COLO668 (cell line): ENCODE measurements at regions not wholly inside any gene's neighbourhood (a gene's known extent, or its start where the extent isn't known, plus 50 kb on each side); places are given as distances from the start of the nearest gene placed in this dataset.
"Not testable (repeated sequence)": the region's sequence is repeated elsewhere in the genome, so short reads cannot be mapped to it uniquely, and the experiment has no call there.

Experiments
- DNase-seq: peaks from one replicate; lab custom pipeline; 2025; ENCODE audit not compliant: unreplicated experiment; lab: John Stamatoyannopoulos, UW

DNA sequence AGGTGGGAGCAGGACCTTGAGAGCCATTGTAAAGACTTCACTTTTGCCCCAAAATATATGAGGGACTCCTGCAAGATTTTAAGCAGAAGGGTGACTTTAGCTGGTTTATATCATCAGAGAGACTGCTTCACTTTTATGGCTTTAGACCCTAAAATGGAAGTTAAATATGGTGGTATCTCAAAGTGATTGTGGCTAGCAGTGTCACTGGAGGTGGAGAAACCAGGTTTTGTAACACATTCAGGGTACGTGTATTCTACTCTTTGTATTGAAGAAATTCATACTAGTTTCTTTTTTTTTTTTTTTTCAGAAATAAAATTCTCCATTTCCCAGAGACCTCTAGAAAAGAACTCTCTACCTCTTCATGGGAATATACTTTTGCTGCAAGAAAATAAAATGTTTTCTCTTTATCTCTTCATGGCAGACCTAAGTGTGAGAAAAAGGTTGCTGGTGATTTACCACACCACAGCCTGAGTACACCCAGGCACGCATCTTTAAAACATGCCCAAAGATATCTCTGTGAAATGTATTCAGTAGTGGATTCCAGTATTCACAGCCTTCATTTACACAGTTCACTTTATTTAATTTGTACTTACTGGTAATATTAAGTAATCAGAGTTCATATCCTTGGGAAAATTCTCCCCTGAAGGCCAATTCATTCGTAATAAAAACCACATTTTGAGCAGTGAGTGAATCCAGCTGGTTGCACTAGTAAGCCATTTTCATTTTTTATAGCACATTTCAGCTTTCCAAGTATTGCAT, 74.3 kb upstream of the GUCY1A1 start:
- no peak for DNase-seq

DNA sequence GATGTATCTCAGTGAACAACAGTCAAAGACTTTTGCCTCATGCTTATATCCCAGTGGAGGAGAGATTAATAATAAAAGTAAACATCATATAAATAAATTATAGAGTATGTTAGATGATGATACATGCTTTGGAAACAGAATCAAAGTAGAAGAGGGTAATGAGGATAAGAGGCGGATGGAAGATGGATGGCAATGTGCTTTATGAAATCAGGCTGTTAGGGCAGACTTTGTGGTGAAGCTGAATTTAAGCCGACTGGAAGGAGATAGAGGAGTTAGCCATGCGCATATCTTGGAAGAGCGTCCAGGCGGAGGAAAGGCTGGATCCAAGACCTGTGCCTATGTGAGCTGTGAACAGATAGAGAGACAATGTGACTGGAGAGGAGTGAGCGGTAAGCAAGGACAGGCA, 74.9 kb upstream of the GUCY1A1 start:
- DNase-seq, result no peak

DNA sequence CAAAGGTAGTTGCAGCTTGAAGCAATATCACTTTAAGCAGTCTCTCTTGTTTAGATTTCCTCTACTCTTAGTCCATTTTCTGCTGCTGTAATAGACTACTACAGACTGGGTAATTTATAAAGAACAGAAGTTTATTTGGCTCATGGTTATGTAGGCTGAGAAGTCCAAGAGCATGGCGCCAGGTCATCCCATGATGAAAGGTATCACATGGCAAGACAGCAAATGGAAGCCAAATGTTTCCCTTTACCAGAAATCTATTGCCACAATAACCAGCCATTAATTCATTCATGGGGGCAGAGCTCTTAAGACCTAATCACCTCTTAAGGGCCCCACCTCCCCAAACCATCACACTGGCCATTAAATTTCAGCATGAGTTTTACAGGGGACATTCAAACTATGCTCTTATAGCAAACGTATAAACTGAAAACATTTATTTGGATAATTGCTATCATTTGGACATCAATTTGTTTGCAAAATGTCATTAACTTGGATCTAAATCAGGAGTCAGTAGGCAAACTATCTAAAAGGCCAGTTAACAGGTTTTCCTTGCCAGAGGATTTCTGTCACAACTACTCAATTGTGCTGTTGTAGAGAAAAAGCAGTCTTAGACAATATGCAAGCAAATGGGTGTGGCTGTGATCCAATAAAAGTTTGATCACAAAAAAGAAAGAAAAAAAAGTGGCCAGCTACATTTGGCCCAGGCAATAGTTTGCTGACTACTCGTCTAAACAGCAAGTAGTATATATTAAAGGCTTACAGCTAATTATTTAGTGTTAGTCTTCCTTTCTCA, 75.7 kb upstream of the GUCY1A1 start:
- DNase-seq, result no peak

DNA sequence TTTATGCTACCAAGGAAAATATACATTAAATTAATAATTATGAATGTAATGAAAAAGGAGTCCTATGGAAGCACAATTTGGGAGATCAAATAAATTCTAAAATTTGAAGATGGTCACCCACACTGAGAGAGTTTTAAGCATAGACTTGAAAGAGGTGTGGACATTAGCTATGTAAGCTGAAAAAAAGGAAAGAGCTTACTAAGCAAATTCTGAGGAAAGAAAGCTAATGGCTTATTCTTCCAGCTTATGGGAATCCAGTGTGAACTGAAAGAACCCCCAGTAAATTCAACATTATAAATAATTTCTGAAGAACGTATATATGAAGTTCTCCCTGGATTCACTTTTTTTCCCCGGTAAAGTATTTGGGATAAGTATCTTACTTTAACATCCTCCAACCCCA, 78.2 kb upstream of the GUCY1A1 start:
- no peak for DNase-seq

DNA sequence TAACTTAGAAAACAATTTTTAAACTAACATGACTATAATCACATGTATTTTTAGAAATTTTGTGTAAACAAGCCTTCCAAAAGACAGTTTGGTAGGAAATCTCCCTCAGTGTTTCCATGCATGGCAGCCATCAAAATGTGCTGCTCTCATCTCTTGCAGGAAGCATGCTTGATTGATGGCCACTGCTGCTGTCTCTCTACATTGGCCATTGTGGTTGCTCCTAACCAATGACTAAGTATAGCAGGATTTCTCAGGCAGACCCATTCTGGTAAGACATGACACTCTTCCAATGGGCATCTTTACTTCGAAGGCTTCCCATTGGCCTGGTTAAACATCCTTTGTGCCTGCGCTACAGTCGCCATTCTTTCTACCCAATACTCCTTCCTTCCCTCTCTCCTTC, 78.9 kb upstream of the GUCY1A1 start:
- no peak for DNase-seq

DNA sequence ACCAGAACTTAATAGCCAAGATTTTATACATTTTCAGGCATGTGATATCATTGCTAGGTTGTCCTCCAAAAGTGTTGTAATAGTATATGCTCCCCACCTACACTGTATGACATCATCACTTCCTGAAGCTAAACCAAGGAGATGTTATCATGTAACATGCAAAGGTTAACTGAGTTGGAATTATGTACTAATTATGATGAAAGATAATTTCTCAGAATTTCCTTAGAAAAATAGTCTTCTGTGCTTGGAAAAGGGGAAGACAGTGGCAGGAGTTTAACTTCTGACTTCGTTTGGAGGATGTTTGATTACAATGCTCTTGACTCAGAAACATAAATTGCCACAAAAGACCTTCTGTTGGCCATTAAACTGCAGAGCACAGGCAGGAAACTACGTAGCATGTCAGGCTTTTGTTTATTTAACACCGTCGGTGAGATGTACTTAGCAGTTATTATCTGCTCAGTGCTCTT, 83.6 kb upstream of the GUCY1A1 start:
- DNase-seq, result no peak

DNA sequence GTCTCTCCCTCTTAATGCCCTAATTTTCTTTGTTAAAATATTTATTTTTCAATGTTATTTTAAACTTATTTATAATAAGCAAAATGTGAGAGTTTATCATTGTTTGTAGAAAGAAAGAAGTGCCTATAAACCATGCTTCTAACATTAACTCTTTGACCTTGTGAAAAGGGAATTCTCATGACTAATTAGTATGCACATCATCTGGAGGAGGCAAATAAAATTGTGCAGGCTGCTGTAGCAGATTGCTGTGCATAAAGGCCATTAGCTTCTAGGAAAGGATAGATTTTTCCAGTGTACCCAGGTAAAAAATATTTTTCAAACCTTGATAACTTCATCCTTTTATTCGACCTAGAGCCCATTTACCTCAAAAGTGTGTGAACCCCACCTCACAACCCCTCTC, 84.6 kb upstream of the GUCY1A1 start:
- no peak for DNase-seq

DNA sequence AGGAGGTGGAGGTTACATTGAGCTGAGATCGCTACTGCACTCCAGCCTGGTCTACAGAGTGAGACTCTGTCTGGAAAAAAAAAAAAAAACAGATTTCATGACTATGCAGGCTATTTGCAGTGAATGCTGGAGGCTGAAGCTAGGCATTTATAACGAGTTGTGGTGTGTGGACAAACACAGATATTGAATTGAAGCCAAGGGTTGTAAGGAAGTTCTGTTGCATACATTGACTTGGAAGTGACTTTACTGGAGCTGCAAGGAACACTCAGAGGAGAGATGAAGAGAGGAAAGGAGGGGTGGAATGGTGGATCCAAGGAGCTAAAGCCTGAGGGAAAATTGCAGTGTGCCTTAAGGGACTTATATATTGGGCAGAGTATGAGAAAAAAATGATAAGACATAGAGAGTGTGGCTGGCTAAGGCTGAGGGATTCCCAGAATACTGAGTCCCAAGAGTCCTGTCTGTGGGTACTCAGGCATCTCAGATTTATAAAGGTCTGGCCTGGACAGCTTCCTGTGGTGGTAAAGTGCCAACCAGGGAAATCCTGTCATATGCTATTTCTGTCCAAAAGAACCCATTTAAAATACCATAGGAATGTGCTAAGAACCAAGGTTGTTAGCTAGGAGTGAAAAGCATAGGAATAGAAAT, 87.8 kb upstream of the GUCY1A1 start:
- DNase-seq, result no peak

DNA sequence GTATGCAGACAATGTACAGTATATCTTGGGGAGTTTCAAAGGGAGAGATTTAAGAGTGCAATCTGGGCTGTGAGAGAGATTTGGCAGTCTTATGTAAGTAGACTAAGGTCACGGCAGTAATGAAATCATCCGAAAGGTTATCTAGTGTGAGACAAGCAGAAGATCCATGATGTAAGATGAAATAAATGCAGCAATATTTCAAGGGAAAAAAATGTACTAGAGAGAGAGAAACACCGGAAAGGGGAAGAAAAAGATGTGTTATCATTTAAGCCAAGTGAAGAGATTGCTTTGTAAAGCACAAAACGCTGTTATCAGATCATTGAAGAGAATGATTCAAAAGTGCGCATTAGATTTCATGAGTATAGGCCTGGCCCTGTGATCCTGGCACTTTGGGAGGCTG, 88.4 kb upstream of the GUCY1A1 start:
- DNase-seq, result no peak

DNA sequence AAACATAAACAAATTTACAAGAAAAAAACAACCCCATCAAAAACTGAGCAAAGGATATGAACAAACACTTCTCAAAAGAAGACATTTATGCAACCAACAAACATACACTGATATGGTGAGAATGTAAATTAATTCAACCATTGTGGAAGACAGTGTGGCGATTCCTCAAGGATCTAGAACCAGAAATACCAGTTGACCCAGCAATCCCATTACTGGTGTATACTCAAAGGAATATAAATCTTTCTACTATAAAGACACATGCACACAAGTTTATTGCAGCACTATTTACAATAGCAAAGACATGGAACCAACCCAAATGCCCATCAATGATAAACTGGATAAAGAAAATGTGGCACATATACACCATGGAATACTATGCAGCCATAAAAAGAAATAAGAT, 92.3 kb upstream of the GUCY1A1 start:
- not testable (repeated sequence) for DNase-seq

DNA sequence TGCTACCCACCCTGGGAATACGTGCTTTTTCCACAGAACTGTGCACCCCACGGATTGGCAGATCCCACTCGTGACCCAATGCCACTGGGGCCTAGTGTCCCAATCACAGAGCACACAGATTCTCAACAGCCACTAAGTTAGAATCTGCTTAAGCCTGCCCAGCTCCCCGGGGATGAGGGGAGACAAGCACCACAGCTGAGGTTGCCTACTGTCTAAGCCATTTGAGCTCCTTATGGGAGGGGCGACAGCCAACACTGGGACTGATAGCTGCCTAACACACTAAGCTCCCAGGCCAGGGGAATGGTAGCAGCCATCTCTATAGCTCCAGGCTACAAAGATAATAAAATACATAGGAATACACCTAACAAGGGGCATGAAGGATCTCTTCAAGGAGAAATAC, 93.5 kb upstream of the GUCY1A1 start:
- no peak for DNase-seq

DNA sequence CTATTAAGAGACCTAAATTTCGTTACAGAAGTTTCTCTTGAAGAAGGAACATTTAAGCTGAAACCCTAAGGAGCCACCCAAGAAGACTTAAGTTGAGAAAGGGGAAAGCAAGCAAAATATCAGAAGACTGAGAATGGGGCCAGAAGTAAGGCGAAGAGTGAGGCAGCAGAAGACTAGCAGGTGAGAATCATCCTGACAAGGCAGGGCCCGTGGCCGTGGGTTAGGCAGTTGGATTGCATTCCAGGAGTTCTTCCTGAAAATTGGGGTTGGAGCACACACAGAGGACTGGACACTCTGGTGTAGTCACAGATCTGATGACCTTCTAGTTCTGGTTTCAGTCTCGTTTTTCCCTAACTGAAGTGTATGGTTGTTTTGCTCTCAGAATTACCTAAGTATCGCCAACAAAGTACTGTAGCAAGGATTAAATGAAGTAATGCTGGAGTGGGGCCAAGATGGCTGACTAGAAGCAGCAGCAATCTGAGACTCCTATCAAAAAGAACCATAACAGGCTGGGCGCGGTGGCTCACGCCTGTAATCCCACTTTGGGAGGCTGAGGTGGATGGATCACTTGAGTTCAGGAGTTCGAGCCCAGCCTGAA, 94.4 kb upstream of the GUCY1A1 start:
- no peak for DNase-seq

DNA sequence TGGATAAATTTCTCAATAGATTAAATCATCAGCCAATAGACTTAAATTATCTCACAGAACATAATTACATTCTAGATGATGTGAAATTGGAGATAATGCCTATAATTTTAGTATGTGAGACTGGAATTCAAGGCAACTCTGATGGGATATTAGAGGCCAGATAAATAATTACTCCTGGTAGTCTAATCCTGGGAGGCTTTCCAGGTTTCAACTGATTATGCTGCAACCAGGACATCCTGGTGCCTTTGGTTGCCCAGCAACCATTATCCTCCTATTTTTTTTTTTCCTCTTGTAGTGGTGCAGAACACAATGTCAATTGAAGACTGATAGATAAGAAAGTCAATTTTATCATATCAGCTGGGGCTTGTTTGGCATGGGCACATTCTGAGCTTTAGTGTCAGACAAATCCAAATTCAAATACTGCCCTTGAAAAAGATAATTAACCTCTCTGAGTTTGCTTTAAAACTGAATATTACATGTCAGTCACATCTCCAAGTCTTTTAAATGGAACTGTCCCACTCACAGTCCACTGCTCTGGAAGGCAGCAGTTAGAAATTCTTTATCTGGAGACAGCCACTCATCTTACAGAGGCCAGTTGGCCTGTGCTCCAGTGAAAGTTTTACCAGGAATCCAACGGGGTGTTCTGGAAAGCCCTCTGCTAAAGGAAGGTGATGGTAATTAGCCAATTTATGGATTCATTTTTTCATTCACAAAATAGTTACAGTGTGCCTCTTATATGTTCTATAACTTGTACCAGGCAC, 95.3 kb upstream of the GUCY1A1 start:
- DNase-seq, result no peak

DNA sequence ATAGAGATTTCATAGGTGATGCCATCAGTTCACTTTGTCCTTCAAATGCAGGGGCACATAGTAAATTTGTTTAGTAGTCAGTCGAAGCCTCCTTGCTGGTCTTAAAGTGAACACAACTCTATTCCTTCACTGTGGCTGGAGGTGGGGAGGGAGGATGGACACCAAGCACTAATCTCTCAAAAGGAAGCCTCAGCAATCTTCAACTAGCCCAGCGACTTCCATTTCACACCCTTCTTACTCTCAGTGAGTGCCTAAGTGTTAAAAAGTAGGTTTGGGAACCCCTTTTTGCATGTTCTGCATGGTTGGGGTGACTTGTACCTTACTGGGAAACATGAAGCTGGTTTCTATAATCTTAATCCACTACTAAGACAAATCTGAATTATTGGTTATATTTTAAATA, 96.0 kb upstream of the GUCY1A1 start:
- no peak for DNase-seq

DNA sequence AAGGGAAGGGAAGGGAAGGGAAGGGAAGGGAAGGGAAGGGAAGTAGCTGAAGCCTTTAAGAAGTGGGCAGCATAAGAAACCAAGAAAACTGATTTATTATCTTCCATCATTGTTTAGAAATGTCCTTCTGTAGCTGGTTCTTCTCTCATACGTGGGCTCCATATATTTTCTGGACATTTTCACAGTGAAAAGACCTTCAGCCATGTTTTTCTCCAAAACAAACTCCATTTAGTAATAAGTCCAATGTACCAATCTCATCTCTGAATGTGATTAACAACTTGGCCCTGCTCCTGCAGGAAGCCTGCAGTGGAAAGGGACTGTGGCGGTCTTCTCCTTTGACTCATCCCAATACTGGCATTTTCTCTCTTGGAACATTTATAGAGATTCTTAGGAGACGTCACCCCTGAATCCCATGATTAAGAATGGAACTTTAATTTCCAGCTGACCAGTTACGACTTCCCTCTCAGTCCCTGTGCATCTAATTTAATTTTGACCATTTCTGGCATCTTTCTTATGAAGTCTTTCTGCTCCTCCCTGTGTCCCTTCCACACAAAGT, 96.6 kb upstream of the GUCY1A1 start:
- no peak for DNase-seq

DNA sequence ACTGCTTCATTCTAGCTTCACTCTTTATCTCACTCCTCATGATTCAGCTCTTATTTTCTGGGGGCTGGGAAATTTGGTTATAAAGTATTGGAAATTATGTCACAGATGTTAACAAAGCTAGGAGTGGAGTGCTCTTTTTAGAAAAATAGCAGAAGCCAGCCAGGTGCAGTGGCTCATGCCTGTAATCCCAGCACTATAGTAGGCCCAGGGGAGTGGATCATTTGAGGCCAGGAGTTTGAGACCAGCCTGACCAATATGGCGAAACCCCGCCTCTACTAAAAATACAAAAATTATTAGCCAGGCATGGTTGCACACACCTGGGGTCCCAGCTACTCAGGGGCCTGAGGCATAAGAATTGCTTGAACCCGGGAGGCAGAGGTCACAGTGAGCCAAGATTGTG, 97.2 kb upstream of the GUCY1A1 start:
- DNase-seq, result no peak

DNA sequence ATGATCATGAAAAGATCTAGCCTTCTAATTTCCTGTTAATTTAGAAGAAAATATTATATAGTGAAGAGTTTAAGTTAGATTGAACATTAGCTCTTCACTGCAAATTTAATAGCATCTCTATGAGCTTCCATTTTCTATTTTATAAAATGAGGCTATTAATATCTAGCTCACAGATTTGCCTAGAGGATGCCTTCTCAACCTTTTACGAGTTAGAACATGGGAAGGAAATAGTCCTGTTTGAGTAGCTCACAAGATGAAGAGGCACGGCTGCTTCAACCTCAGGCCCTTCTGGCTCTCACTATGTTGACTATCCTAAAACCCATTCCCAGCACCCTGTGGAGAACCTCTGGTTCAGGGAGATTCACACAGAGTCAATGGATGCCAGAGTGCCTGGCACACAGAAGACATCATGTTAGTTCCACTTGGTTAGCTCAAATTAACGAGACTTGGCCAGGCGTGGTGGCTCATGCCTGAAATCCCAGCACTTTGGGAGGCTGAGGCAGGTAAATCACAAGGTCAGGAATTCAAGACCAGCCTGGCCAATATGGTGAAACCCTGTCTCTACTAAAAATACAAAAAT, 97.9 kb upstream of the GUCY1A1 start:
- no peak for DNase-seq

DNA sequence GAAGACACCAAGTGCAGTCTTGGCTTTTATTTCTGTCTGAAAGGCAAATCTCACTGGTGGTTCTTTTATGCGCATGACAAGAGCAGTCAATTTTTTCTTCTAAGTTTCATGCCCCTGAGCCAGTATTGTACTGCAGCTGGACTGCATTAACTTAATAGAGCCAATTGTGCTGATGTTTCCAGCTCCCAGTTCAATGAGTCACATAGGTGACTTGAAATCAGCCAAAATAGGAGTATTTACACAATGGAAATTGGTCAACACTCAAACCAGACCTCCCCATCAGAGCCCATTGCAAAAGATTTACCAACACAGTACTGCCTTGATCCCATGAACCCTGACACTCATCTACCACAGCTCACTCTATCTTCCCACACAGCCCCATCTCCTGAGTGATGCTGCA, 100.3 kb upstream of the GUCY1A1 start:
- DNase-seq, result no peak

DNA sequence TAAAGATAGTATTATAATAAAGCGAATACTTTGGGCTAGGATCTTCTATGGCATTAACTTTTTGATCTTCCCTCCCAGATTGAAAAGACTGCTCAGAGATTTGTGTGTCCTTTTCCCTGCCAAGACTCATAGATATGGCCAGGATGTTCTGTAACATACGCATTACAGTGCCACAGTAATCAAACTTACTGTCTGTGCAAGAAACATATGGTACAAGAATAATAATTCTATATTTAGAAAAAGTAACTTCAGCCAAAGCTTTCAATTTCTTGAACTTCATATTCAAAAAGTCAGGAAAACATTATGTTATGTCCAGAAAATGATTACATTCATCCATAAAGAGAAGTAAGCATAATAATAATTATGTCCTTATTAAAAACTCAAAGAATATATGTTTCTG, 100.9 kb upstream of the GUCY1A1 start:
- no peak for DNase-seq

DNA sequence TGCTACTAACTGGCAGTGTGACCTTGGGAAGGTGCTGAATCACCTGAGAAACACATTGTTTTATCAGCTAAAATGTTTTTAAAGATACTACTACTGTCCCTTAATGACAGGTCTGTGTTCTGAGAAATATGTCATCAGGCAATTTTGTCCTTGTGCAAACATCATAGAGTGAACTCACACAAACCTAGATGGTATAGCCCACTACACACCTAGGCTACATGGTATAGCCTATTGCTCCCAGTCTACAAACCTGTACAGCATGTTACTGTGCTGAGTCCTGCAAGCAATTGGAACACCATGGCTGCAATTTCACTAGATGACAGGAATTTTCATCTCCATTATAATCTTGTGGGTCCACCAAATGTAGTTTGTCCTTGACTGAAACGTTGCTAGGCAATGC, 101.3 kb upstream of the GUCY1A1 start:
- DNase-seq, result no peak
